Panc1 (cell line): ENCODE measurements at regions not wholly inside any gene's neighbourhood (a gene's known extent, or its start where the extent isn't known, plus 50 kb on each side); places are given as distances from the start of the nearest gene placed in this dataset.

ENCODE experiments used
- ATAC-seq: fragments of 200-7000 bp; cut with Tn5 transposase; 2 replicates; pipeline ENCODE4 v1.9.1; 2020; ENCODE audit warnings: mild to moderate bottlenecking, moderate library complexity
- BruUV-seq: library from RNA; stranded (reverse); fragments of 400-500 nt; replicated peaks from 2 replicates; lab custom pipeline; 2021; lab: Mats Ljungman, UMichigan
- CTCF ChIA-PET: fragments of 300-600 bp; sonication (Branson Sonifier 250); formaldehyde crosslinking; loops from one replicate; lab custom pipeline; 2022; ENCODE audit warnings: antibody characterized with exemption; lab: Charles Lee
- POLR2A ChIA-PET: fragments of 300-600 bp; sonication (Branson Sonifier 250); formaldehyde crosslinking; loops from one replicate; lab custom pipeline; 2022; ENCODE audit warnings: antibody characterized with exemption; lab: Charles Lee
- DNase-seq: peaks from one replicate; pipeline ENCODE4 v3.0.0-alpha.2; 2010; ENCODE audit warnings: low read depth, low spot score
- H3K27ac ChIP-seq: 2 replicates; pipeline ENCODE4 v1.5.1; 2011; ENCODE audit warnings: mild to moderate bottlenecking, low read length, inconsistent platforms
- H3K27me3 ChIP-seq: fragments of 200-500 bp; sonication (Bioruptor generic); 2 replicates; pipeline ENCODE4 v1.6.0; 2014; ENCODE audit warnings: low read length, inconsistent platforms; ENCODE audit not compliant: control insufficient read depth, insufficient read depth
- H3K36me3 ChIP-seq: fragments of 200-500 bp; sonication (Bioruptor generic); 2 replicates; pipeline ENCODE4 v1.5.1; 2014; ENCODE audit warnings: inconsistent platforms, mild to moderate bottlenecking, low read length, moderate library complexity; ENCODE audit not compliant: control insufficient read depth, insufficient read depth
- H3K4me1 ChIP-seq: 2 replicates; pipeline ENCODE4 v1.5.1; 2011; ENCODE audit warnings: inconsistent platforms, mild to moderate bottlenecking, low read length, moderate library complexity; ENCODE audit not compliant: control insufficient read depth, insufficient read depth
- H3K4me3 ChIP-seq, 2 experiments: 2 replicates each; pipeline ENCODE4 v1.5.1; 2011 to 2012; ENCODE audit warnings: low read depth in 2 of 2, low read length in 2 of 2, mild to moderate bottlenecking in 2 of 2, inconsistent platforms in 1 of 2, moderate library complexity in 1 of 2
- H3K9me3 ChIP-seq: fragments of 200-500 bp; sonication (Bioruptor generic); 2 replicates; pipeline ENCODE4 v1.5.1; 2014; ENCODE audit warnings: low read depth, mild to moderate bottlenecking, inconsistent platforms, low read length, moderate library complexity; ENCODE audit not compliant: control insufficient read depth, insufficient read depth
- POLR2AphosphoS5 ChIP-seq: IDR thresholded peaks from 2 replicates; pipeline ENCODE4 v1.6.1; 2012; ENCODE audit warnings: mild to moderate bottlenecking, low read depth, low read length, moderate library complexity
- SIN3A ChIP-seq: IDR thresholded peaks from 2 replicates; pipeline ENCODE4 v1.6.1; 2012; ENCODE audit warnings: low read depth, mild to moderate bottlenecking, low read length, moderate library complexity, borderline replicate concordance; ENCODE audit not compliant: insufficient read depth
- TCF7L2 ChIP-seq: IDR thresholded peaks from 2 replicates; pipeline ENCODE4 v1.6.1; 2011; ENCODE audit warnings: mild to moderate bottlenecking, low read depth, low read length, inconsistent platforms
- in situ Hi-C: cut with HindIII; loops from 2 replicates; pipeline ENCODE4 v1.10.0; 2016; ENCODE audit warnings: low sequenced_read_pairs, low pct_unique_long_range_greater_than_20kb
- intact Hi-C: fragments of 100-400 bp; cut with micrococcal nuclease; formaldehyde crosslinking; loops from one replicate; pipeline ENCODE4 v1.10.0; 2022; ENCODE audit not compliant: unreplicated experiment
- TF ChIP-seq, protein P1 (sequence below), 2 experiments: IDR thresholded peaks; 2 replicates each; pipeline ENCODE4 v1.6.1; 2011 to 2012; ENCODE audit warnings: low read depth in 2 of 2, control low read depth in 1 of 2, low read length in 1 of 2, mild to moderate bottlenecking in 1 of 2, moderate library complexity in 1 of 2; ENCODE audit not compliant: insufficient read depth in 1 of 2
- TF ChIP-seq, protein P2 (sequence below): fragments of 450-650 bp; IDR thresholded peaks from 2 replicates; pipeline ENCODE4 v1.5.1; 2017; ENCODE audit warnings: mild to moderate bottlenecking

DNA sequence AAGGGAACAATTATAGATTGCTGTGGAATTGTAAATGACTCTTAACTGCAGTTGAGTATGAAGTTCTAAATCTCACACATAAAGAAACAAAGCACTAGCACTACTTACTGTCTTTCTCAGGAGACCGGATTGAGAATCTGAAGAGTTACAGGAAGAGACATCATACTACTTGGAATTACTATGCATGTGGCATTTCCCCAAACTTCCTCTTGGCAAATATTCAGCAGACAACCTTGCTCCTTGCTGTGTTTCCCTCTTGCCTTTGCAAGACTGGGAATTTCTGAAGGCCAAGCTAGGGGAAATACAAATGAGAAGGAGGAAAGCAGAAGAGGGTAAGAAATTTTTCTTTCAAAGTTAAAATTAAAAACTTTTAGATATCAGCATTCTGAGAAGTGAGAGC, 173.6 kb upstream of the KCTD3 start:
- Histone ChIP-seq H3K9me3 (no peaks in the 10 kb centered on the region), H3K27ac (no peak overlapping the region), H3K4me1 (no peaks in the 10 kb centered on the region), H3K36me3 (no peaks in the 10 kb centered on the region), H3K27me3 (no peaks in the 10 kb centered on the region), H3K4me3 (no peak overlapping the region)
- intact Hi-C loops (no loop called here), in situ Hi-C loops (no loop called here)
- POLR2A ChIA-PET: no interaction called here
- no TSS peak for BruUV-seq
- CTCF ChIA-PET: no interaction called here
- TF ChIP-seq, protein P1, sequence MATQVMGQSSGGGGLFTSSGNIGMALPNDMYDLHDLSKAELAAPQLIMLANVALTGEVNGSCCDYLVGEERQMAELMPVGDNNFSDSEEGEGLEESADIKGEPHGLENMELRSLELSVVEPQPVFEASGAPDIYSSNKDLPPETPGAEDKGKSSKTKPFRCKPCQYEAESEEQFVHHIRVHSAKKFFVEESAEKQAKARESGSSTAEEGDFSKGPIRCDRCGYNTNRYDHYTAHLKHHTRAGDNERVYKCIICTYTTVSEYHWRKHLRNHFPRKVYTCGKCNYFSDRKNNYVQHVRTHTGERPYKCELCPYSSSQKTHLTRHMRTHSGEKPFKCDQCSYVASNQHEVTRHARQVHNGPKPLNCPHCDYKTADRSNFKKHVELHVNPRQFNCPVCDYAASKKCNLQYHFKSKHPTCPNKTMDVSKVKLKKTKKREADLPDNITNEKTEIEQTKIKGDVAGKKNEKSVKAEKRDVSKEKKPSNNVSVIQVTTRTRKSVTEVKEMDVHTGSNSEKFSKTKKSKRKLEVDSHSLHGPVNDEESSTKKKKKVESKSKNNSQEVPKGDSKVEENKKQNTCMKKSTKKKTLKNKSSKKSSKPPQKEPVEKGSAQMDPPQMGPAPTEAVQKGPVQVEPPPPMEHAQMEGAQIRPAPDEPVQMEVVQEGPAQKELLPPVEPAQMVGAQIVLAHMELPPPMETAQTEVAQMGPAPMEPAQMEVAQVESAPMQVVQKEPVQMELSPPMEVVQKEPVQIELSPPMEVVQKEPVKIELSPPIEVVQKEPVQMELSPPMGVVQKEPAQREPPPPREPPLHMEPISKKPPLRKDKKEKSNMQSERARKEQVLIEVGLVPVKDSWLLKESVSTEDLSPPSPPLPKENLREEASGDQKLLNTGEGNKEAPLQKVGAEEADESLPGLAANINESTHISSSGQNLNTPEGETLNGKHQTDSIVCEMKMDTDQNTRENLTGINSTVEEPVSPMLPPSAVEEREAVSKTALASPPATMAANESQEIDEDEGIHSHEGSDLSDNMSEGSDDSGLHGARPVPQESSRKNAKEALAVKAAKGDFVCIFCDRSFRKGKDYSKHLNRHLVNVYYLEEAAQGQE (IDR thresholded peaks at IDR 0.05; ENCODE audit: insufficient read depth in 1 of 2, low read depth in 2 of 2, low read length in 1 of 2): no peak
- TF ChIP-seq, protein P2, sequence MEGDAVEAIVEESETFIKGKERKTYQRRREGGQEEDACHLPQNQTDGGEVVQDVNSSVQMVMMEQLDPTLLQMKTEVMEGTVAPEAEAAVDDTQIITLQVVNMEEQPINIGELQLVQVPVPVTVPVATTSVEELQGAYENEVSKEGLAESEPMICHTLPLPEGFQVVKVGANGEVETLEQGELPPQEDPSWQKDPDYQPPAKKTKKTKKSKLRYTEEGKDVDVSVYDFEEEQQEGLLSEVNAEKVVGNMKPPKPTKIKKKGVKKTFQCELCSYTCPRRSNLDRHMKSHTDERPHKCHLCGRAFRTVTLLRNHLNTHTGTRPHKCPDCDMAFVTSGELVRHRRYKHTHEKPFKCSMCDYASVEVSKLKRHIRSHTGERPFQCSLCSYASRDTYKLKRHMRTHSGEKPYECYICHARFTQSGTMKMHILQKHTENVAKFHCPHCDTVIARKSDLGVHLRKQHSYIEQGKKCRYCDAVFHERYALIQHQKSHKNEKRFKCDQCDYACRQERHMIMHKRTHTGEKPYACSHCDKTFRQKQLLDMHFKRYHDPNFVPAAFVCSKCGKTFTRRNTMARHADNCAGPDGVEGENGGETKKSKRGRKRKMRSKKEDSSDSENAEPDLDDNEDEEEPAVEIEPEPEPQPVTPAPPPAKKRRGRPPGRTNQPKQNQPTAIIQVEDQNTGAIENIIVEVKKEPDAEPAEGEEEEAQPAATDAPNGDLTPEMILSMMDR: no peak
- TF ChIP-seq SIN3A: no peak
- no peak for TF ChIP-seq TCF7L2
- TF ChIP-seq POLR2AphosphoS5: no peak
- ATAC-seq (no peak), DNase-seq (no peak)

DNA sequence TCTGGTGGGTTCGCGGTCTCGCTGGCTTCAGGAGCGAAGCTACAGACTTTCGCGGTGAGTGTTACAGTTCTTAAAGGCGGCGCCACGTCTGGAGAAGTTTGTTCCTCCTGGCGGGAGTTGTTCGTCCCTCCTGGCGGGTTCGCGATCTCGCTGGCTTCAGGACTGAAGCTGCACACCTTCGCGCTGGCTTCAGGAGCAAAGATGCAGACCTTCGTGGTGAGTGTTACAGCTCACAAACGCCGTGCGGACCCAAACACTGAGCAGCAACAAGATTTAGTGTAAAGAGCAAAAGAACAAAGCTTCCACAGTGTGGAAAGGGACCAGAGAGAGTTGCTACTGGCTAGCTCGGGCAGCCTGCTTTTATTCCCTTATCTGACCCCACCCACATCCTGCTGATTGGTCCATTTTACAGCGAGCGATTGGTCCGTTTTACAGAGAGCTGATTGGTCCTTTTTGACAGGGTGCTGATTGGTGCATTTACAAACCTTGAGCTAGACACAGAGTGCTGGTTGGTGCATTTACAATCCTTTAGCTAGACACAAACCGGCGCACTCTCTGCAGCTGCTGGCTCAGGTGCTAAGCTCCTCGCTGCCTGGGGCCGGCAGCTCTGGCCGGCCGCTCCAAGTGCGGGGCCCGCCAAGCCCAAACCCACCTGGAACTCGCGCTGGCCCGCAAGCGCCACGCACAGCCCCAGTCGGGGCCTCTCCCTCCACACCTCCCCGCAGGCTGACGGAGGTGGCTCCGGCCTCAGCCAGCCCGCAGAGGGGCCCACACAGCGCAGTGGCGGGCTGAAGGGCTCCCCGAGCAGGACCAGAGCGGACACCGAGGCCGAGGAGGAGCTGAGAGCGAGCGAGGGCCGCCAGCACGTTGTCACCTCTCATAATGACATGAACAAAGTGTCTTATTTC, 172.8 kb upstream of the KCTD3 start:
- no peaks in the 10 kb centered on the region for H3K9me3 ChIP-seq
- DNase-seq: no peak
- in situ Hi-C loops: no loop called here
- no peaks in the 10 kb centered on the region for H3K4me1 ChIP-seq
- ChIA-PET CTCF (no interaction called here), POLR2A (no interaction called here)
- H3K4me3 ChIP-seq: no peak overlapping the region
- no peaks in the 10 kb centered on the region for H3K27me3 ChIP-seq
- no peak overlapping the region for H3K27ac ChIP-seq
- TF ChIP-seq TCF7L2: no peak
- TF ChIP-seq, protein P1 (IDR thresholded peaks at IDR 0.05; ENCODE audit: insufficient read depth in 1 of 2, low read depth in 2 of 2, low read length in 1 of 2): no peak
- TF ChIP-seq POLR2AphosphoS5: no peak
- no peak for TF ChIP-seq SIN3A
- TF ChIP-seq, protein P2: no peak
- H3K36me3 ChIP-seq: no peaks in the 10 kb centered on the region
- no peak for ATAC-seq
- intact Hi-C loops: no loop called here
- no TSS peak for BruUV-seq
